HTR-8/SVneo (cell line): ENCODE measurements at regions not wholly inside any gene's neighbourhood (a gene's known extent, or its start where the extent isn't known, plus 50 kb on each side); places are given as distances from the start of the nearest gene placed in this dataset.
"Not testable (repeated sequence)": the region's sequence is repeated elsewhere in the genome, so short reads cannot be mapped to it uniquely, and the experiment has no call there.

Experiments
- DNase-seq: peaks from one replicate; pipeline ENCODE4 v3.0.0; 2011; ENCODE audit warnings: low spot score, mixed read lengths; ENCODE audit not compliant: insufficient read length
- FAIRE-seq: peaks from 2 replicates; lab custom pipeline; 2011; peaks lifted over from hg19 to GRCh38; lab: Jason Lieb, UNC

- DNase-seq (no peak), FAIRE-seq (no peak)
Observed at GRCh38 chr5:39946356-39947045, 521.7 kb upstream of the DAB2 start.

- FAIRE-seq = no peak
- DNase-seq = no peak
Observed at GRCh38 chr5:39945870-39946269, 521.1 kb upstream of the DAB2 start.

DNA sequence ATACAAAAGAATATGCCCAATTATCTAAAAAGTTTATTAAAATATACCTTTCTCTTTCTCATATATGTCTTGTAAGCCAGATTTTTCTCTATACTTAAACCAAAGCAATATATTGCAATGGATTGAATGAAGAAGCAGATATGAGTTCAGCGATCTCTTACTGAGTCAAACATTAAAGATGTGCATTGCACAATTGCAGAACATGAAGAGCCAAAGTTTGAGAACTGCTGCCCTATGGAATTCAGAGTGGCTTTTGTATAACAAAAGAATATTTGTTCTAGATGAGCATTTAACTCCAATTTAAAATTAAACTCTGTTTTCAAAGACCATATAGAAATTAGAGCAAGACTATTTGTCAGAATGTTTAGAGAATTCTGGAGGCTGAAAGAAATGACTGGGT is 519.0 kb upstream of the DAB2 start:
- no peak for FAIRE-seq

GRCh38 chr5:39942606-39943005 is 517.8 kb upstream of the DAB2 start:
- DNase-seq (no peak), FAIRE-seq (no peak)

More for the DNA sequence above, 519.0 kb upstream of the DAB2 start:
- no peak for DNase-seq

GRCh38 chr5:39941416-39941815 is 516.6 kb upstream of the DAB2 start:
- FAIRE-seq = no peak
- DNase-seq = no peak

- FAIRE-seq (no peak), DNase-seq (no peak)
Observed at GRCh38 chr5:39934830-39935229, 510.1 kb upstream of the DAB2 start.

- no peak for DNase-seq
- peak; percentile 23 for FAIRE-seq
Observed at GRCh38 chr5:39933061-39933460, 508.3 kb upstream of the DAB2 start.

DNA sequence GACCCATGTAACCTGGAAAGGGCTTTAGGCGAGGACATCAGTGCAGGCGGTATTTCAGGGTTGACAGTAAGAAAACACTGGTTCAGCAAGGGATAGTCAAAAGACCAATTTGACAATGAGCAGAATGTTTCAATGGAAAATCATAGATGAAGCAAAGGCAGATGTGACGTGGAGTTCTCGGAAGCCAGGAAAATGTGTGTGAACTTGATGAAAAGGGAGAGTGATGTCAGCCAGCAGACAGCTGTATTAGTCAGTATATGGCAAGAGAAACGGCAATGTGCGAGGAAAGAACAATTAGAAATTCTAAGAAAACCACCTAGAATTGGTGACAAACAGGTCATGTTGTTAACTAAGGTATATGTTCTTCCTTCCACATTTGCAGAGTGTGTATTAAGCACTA is 503.9 kb upstream of the DAB2 start:
- DNase-seq (no peak), FAIRE-seq (peak; percentile 52)

GRCh38 chr5:39919876-39920275 is 495.1 kb upstream of the DAB2 start:
- DNase-seq (no peak), FAIRE-seq (no peak)

DNA sequence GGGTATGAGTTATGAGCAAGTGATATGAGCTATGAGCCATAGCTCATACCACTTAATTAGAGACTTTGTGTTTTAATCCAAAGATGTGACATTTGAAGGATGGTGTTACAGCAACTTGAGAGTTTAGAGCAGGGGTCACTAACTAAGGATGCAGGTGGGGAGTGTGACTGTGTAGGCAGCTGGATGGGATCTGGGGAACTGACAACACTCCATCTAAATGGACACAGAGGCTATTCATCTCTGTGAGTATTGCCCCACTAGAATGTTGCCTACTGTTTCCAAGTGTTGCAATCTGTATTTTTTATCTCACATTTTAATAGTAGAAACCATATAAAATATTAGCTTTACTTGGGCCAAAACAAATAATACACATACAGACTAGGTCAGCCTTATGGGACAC is 488.1 kb upstream of the DAB2 start:
- FAIRE-seq (no peak), DNase-seq (no peak)

DNA sequence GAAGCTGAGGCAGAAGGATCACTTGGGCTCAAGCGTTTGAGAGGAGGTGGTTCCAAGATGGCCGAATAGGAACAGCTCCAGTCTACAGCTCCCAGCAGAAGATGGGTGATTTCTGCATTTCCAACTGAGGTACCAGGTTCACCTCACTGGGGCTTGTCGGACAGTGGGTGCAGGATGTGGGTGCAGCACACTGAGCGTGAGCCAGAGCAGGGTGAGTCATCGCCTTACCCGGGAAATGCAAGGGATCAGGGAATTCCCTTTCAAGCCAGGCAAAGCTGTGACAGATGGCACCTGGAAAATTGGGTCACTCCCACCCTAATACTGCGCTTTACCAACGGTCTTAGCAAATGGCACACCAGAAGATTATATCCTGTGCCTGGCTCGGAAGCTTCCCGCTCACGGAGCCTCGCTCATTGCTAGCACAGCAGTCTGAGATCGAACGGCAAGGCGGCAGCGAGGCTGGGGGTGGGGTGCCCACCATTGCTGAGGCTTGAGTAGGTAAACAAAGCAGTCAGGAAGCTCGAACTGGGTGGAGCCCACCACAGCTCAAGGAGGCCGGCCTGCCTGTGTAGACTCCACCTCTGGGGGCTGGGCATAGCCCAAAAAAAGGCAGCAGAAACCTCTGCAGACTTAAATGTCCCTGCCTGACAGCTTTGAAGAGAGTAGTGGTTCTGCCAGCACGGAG is 482.6 kb upstream of the DAB2 start:
- FAIRE-seq, DNase-seq: not testable (repeated sequence)

- DNase-seq = peak; percentile 83
- no peak for FAIRE-seq
Observed at GRCh38 chr5:39906146-39906545, 481.4 kb upstream of the DAB2 start.

GRCh38 chr5:39905356-39905755 is 480.6 kb upstream of the DAB2 start:
- FAIRE-seq (no peak), DNase-seq (no peak)

- no peak for DNase-seq
- peak; percentile 23 for FAIRE-seq
Observed at GRCh38 chr5:39902626-39903025, 477.8 kb upstream of the DAB2 start.

- no peak for FAIRE-seq
- no peak for DNase-seq
Observed at GRCh38 chr5:39898731-39899130, 474.0 kb upstream of the DAB2 start.

GRCh38 chr5:39896706-39897105 is 471.9 kb upstream of the DAB2 start:
- FAIRE-seq = no peak
- no peak for DNase-seq

DNA sequence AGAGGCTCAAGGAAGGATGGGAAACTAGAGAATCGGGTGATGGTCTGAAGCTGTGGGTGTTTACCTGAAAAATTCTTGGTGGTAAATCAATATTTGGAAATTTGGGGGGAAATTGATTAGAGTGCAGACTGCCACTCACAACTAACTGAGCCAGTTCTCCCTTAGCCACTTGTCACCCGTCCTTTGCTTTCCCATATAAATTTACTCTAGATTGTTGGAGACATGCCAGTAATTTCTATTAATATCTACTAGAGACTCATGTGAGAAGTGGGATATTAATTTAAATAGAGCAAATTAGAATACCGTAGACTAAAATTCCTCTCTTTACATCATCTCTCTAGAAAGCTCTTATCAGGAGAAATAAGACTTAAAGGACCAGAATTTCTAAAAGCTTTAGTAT is 471.3 kb upstream of the DAB2 start:
- no peak for DNase-seq
- FAIRE-seq = no peak

DNA sequence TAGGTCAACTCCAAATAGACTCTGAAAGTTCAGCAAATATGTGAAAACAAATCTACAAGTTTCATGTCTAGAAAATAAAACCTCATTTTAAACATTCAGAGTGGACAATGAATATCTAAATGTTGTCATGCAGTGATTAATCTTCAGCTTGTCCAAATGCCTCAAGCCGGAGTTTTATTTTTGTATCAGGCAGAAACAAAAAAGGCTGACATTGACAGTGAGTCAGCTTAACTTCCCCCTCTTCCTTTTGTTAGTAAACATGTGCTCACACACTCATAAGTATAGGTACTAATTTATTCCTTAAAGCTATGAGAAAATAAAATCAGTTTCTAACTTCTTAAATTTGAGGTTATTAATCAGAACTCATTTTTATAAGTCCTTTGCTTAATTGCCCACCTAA is 467.9 kb upstream of the DAB2 start:
- FAIRE-seq = no peak

GRCh38 chr5:39891376-39891775 is 466.6 kb upstream of the DAB2 start:
- no peak for DNase-seq
- no peak for FAIRE-seq

More for the DNA sequence above, 467.9 kb upstream of the DAB2 start:
- no peak for DNase-seq

DNA sequence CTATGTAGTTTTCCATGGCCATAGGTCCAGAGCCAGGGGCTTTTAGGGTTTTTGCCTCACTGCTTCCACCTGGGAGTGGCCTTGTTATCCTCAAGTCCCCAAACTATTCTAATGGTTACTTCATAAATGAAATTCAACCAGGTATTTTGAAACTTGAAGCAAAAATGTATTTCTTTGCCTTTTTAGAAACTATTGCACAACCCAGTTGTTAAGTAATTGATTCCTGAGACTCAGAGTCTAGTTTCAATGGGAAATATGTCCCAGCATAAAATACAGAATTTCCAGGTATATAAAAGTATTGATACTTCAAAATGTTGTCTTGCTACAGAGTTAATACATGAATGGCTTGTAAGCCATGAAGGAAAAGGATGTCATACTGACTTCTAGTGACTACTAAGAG is 456.2 kb upstream of the DAB2 start:
- DNase-seq (no peak), FAIRE-seq (no peak)

DNA sequence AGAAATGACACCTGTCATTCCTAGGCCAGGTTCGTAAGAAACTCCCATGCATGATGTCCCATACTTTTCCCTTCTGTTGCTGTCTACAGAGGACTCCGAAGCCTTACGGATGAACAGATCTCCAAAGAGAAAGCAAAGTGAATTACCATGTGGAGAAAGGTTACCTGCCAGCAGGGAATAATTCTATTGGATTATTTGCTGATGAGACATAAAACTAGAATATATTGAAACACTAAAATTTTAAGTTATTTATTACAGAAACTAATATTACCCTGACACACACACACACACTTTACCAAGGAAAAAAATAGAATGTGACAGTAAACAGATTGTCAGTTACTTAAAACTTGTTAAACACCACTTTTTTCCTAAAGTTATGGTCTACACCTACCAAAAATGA is 452.7 kb upstream of the DAB2 start:
- DNase-seq = no peak
- FAIRE-seq = no peak

- FAIRE-seq = no peak
- no peak for DNase-seq
Observed at GRCh38 chr5:39876146-39876545, 451.4 kb upstream of the DAB2 start.
